BLaER1 treated with 17β-estradiol and CSF1 and Interleukin-3, amounts not matched to agents 10 nM and 100 nM (cell line): ENCODE measurements at regions not wholly inside any gene's neighbourhood (a gene's known extent, or its start where the extent isn't known, plus 50 kb on each side); places are given as distances from the start of the nearest gene placed in this dataset.
A peak's percentile ranks its signal among the peaks of the same experiment; 100 is the strongest.

ENCODE experiments used
- H3K27ac ChIP-seq, 11 experiments: shearing (Covaris generic); formaldehyde crosslinking; 2 replicates each; pipeline ENCODE4 v1.8.1; 2022
- H3K27me3 ChIP-seq, 11 experiments: shearing (Covaris generic); formaldehyde crosslinking; 2 replicates each; pipeline ENCODE4 v1.8.1; 2022
- H3K36me3 ChIP-seq, 11 experiments: shearing (Covaris generic); formaldehyde crosslinking; 2 replicates each; pipeline ENCODE4 v1.8.1; 2022
- H3K4me1 ChIP-seq, 10 experiments: shearing (Covaris generic); formaldehyde crosslinking; 2 replicates each; pipeline ENCODE4 v1.8.1; 2022
- H3K4me2 ChIP-seq, 11 experiments: shearing (Covaris generic); formaldehyde crosslinking; 2 replicates each; pipeline ENCODE4 v1.8.1; 2022
- H3K4me3 ChIP-seq, 10 experiments: shearing (Covaris generic); formaldehyde crosslinking; 2 replicates each; pipeline ENCODE4 v1.8.1; 2022
- H3K9ac ChIP-seq, 11 experiments: shearing (Covaris generic); formaldehyde crosslinking; 2 replicates each; pipeline ENCODE4 v1.8.1; 2022
- H3K9me3 ChIP-seq, 11 experiments: shearing (Covaris generic); formaldehyde crosslinking; replicated peaks in 1 of 11; 2 replicates each; pipeline ENCODE4 v1.8.1; 2022
- H4K20me1 ChIP-seq, 11 experiments: shearing (Covaris generic); formaldehyde crosslinking; 2 replicates each; pipeline ENCODE4 v1.8.1; 2022
- Cebpa-rat ChIP-seq, 11 experiments: shearing (Covaris generic); IDR thresholded peaks; 2 replicates each; pipeline ENCODE4 v1.8.1; 2022

GRCh38 chr2:2848621-2849333, 517.7 kb upstream of the MYT1L start:
- Histone ChIP-seq H3K36me3 (no peaks in the 10 kb centered on the region), H3K4me2 (peak overlapping the region in 5 of 11 experiments; percentile 12 to 41 (median 29); a peak in 5 of 22 replicates), H3K27ac (no peak overlapping the region), H4K20me1 (no peaks in the 10 kb centered on the region), H3K9ac (no peak overlapping the region), H3K4me1 (peaks cover 0 to 8% (median 4%) of the 10 kb centered on the region in 10 experiments; a peak in 7 of 20 replicates), H3K27me3 (no peaks in the 10 kb centered on the region), H3K4me3 (no peak overlapping the region), H3K9me3 (no peaks in the 10 kb centered on the region)
- TF ChIP-seq Cebpa-rat (IDR thresholded peaks at IDR 0.05), result no peak

GRCh38 chr2:2848198-2848597, 517.1 kb upstream of the MYT1L start:
- Histone ChIP-seq H4K20me1 (no peaks in the 10 kb centered on the region), H3K9me3 (no peaks in the 10 kb centered on the region), H3K4me1 (peaks cover 0 to 8% (median 4%) of the 10 kb centered on the region in 10 experiments; a peak in 7 of 20 replicates), H3K4me2 (no peak overlapping the region), H3K4me3 (no peak overlapping the region), H3K27ac (no peak overlapping the region), H3K36me3 (no peaks in the 10 kb centered on the region), H3K27me3 (no peaks in the 10 kb centered on the region), H3K9ac (no peak overlapping the region)
- no peak for TF ChIP-seq Cebpa-rat (IDR thresholded peaks at IDR 0.05)

- no peak overlapping the region for H3K4me2 ChIP-seq
- TF ChIP-seq Cebpa-rat (IDR thresholded peaks at IDR 0.05), result no peak
- H3K27me3 ChIP-seq, result no peaks in the 10 kb centered on the region
- H3K27ac ChIP-seq, result no peak overlapping the region
- H4K20me1 ChIP-seq, result no peaks in the 10 kb centered on the region
- peaks cover 0 to 8% (median 4%) of the 10 kb centered on the region in 10 experiments; a peak in 7 of 20 replicates for H3K4me1 ChIP-seq
- no peak overlapping the region for H3K9ac ChIP-seq
- H3K36me3 ChIP-seq, result no peaks in the 10 kb centered on the region
- no peak overlapping the region for H3K4me3 ChIP-seq
- H3K9me3 ChIP-seq, result no peaks in the 10 kb centered on the region
These were observed 516.2 kb upstream of the MYT1L start for GRCh38 chr2:2847209-2847676.

- H3K36me3 ChIP-seq, result no peaks in the 10 kb centered on the region
- no peaks in the 10 kb centered on the region for H3K9me3 ChIP-seq
- no peak overlapping the region for H3K27ac ChIP-seq
- no peak for TF ChIP-seq Cebpa-rat (IDR thresholded peaks at IDR 0.05)
- H3K4me3 ChIP-seq, result no peak overlapping the region
- peaks cover 0 to 8% (median 4%) of the 10 kb centered on the region in 10 experiments; a peak in 7 of 20 replicates for H3K4me1 ChIP-seq
- no peaks in the 10 kb centered on the region for H4K20me1 ChIP-seq
- H3K4me2 ChIP-seq, result no peak overlapping the region
- no peaks in the 10 kb centered on the region for H3K27me3 ChIP-seq
- H3K9ac ChIP-seq, result no peak overlapping the region
These were observed 515.5 kb upstream of the MYT1L start for GRCh38 chr2:2846332-2847208.

- no peak for TF ChIP-seq Cebpa-rat (IDR thresholded peaks at IDR 0.05)
- Histone ChIP-seq H3K36me3 (no peaks in the 10 kb centered on the region), H3K27ac (no peak overlapping the region), H3K9ac (no peak overlapping the region), H3K9me3 (no peaks in the 10 kb centered on the region), H3K27me3 (no peaks in the 10 kb centered on the region), H3K4me3 (no peak overlapping the region), H3K4me2 (no peak overlapping the region), H3K4me1 (peaks cover 0 to 8% (median 4%) of the 10 kb centered on the region in 10 experiments; a peak in 7 of 20 replicates), H4K20me1 (no peaks in the 10 kb centered on the region)
These were observed 514.8 kb upstream of the MYT1L start for GRCh38 chr2:2845806-2846315.

- Histone ChIP-seq H3K27ac (no peak overlapping the region), H3K4me2 (no peak overlapping the region), H4K20me1 (no peaks in the 10 kb centered on the region), H3K4me1 (peaks cover 0 to 8% (median 4%) of the 10 kb centered on the region in 10 experiments; a peak in 7 of 20 replicates), H3K36me3 (no peaks in the 10 kb centered on the region), H3K9ac (no peak overlapping the region), H3K4me3 (no peak overlapping the region), H3K27me3 (no peaks in the 10 kb centered on the region), H3K9me3 (no peaks in the 10 kb centered on the region)
- no peak for TF ChIP-seq Cebpa-rat (IDR thresholded peaks at IDR 0.05)
These were observed 514.2 kb upstream of the MYT1L start for GRCh38 chr2:2845267-2845666.

GRCh38 chr2:2843969-2844548, 513.0 kb upstream of the MYT1L start:
- no peaks in the 10 kb centered on the region for H3K9me3 ChIP-seq
- H3K4me2 ChIP-seq, result no peak overlapping the region
- no peaks in the 10 kb centered on the region for H3K36me3 ChIP-seq
- H3K4me3 ChIP-seq, result no peak overlapping the region
- no peaks in the 10 kb centered on the region for H4K20me1 ChIP-seq
- no peak overlapping the region for H3K9ac ChIP-seq
- peaks cover 0 to 8% (median 2%) of the 10 kb centered on the region in 10 experiments; a peak in 7 of 20 replicates for H3K4me1 ChIP-seq
- no peaks in the 10 kb centered on the region for H3K27me3 ChIP-seq
- no peak for TF ChIP-seq Cebpa-rat (IDR thresholded peaks at IDR 0.05)
- H3K27ac ChIP-seq, result no peak overlapping the region

GRCh38 chr2:2842466-2842865, 511.4 kb upstream of the MYT1L start:
- Histone ChIP-seq H3K4me1 (peaks cover 0 to 13% (median 3%) of the 10 kb centered on the region in 10 experiments; a peak in 7 of 20 replicates), H4K20me1 (no peaks in the 10 kb centered on the region), H3K27me3 (no peaks in the 10 kb centered on the region), H3K36me3 (no peaks in the 10 kb centered on the region), H3K9me3 (no peaks in the 10 kb centered on the region), H3K27ac (no peak overlapping the region), H3K9ac (no peak overlapping the region), H3K4me2 (no peak overlapping the region), H3K4me3 (no peak overlapping the region)
- TF ChIP-seq Cebpa-rat (IDR thresholded peaks at IDR 0.05), result no peak
